ENCODE measurements at regions not wholly inside any gene's neighbourhood (a gene's known extent, or its start where the extent isn't known, plus 50 kb on each side); places are given as distances from the start of the nearest gene placed in this dataset.
A peak's percentile ranks its signal among the peaks of the same experiment; 100 is the strongest.

DNA sequence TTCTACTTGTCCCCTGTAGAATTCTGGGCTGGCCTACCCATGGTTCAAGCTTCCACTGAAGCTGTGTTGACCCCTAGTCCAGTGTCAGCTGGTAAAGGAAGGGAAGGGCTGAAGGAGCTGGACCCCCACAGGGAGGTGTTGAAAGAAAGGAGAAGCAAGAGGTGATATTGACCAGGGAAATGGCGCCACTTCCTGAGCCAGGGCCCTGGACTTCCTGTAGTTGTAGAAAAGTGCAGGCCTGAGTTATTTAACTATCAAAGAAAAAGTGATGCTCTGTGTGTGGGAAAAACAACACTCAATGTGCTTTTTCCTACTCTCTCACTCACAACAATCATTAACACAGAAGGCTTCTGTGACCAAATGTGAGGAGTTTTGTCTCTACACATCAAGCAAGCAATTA is 60.0 kb upstream of the IER3 start:
- TF ChIP-seq, protein P1, sequence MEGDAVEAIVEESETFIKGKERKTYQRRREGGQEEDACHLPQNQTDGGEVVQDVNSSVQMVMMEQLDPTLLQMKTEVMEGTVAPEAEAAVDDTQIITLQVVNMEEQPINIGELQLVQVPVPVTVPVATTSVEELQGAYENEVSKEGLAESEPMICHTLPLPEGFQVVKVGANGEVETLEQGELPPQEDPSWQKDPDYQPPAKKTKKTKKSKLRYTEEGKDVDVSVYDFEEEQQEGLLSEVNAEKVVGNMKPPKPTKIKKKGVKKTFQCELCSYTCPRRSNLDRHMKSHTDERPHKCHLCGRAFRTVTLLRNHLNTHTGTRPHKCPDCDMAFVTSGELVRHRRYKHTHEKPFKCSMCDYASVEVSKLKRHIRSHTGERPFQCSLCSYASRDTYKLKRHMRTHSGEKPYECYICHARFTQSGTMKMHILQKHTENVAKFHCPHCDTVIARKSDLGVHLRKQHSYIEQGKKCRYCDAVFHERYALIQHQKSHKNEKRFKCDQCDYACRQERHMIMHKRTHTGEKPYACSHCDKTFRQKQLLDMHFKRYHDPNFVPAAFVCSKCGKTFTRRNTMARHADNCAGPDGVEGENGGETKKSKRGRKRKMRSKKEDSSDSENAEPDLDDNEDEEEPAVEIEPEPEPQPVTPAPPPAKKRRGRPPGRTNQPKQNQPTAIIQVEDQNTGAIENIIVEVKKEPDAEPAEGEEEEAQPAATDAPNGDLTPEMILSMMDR (IDR thresholded peaks at IDR 0.05) = no peak
- no peaks in the 10 kb centered on the region for H3K36me3 ChIP-seq
- no peaks in the 10 kb centered on the region for H3K27me3 ChIP-seq
- peak overlapping the region; percentile 87 for H3K27ac ChIP-seq
- H3K4me1 ChIP-seq (ENCODE audit: control insufficient read depth in 1 of 2, insufficient read depth in 1 of 2, low read depth in 1 of 2, low read length in 1 of 2) = peaks cover 70 to 73% of the 10 kb centered on the region in 2 experiments
- peak overlapping the region; percentile 29 for H3K4me3 ChIP-seq (ENCODE audit: low read depth in 1 of 2, low read length in 1 of 2)
- no peaks in the 10 kb centered on the region for H3K9me3 ChIP-seq

DNA sequence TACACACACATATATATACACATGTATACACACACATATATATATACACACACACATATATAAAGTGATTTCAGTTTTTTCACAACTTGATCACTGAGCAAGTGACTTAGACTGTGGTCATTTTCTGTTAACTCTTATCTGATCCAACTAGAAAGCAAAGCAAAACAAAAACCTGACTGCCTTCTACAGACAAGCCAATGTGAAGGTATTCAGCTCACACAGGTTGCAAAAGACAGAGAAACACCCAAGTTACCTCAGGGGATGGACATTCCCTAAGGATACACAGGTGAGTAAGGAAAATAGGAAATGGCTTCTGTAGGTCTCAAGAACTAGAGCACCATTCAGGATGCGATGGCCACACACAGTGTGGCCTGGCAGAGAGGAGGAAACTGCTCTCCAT is 58.4 kb upstream of the IER3 start:
- H3K4me1 ChIP-seq (ENCODE audit: control insufficient read depth in 1 of 2, insufficient read depth in 1 of 2, low read depth in 1 of 2, low read length in 1 of 2) = peaks cover 70 to 73% of the 10 kb centered on the region in 2 experiments
- H3K4me3 ChIP-seq (ENCODE audit: low read depth in 1 of 2, low read length in 1 of 2) = no peak overlapping the region
- no peaks in the 10 kb centered on the region for H3K9me3 ChIP-seq
- no peaks in the 10 kb centered on the region for H3K36me3 ChIP-seq
- no peaks in the 10 kb centered on the region for H3K27me3 ChIP-seq
- TF ChIP-seq, protein P1 (IDR thresholded peaks at IDR 0.05) = no peak
- H3K27ac ChIP-seq = peak overlapping the region; percentile 87

DNA sequence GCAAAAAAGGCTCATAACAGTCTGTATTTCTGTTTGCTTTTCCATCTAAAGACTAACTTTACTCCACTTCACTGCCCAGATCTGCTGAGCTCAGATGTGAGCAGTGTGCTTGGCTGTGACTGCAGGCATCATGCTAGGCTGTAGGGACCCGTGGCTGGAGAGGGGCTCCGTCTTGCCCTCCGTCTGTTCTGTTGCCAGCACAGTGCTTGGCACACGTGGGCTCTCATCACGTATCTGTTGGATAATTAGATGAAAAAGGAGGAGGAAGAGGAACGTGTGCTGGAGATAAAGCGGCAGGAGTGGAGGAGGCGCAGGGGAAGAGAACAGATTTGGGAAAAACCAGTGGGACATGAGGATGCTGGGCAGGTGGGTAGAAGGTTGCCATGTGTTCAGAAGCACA is 57.6 kb upstream of the IER3 start:
- peak overlapping the region; percentile 49 for H3K27ac ChIP-seq
- TF ChIP-seq, protein P1 (IDR thresholded peaks at IDR 0.05) = no peak
- H3K4me3 ChIP-seq (ENCODE audit: low read depth in 1 of 2, low read length in 1 of 2) = no peak overlapping the region
- H3K4me1 ChIP-seq (ENCODE audit: control insufficient read depth in 1 of 2, insufficient read depth in 1 of 2, low read depth in 1 of 2, low read length in 1 of 2) = peaks cover 76 to 77% of the 10 kb centered on the region in 2 experiments
- no peaks in the 10 kb centered on the region for H3K27me3 ChIP-seq
- H3K9me3 ChIP-seq = no peaks in the 10 kb centered on the region
- no peaks in the 10 kb centered on the region for H3K36me3 ChIP-seq

DNA sequence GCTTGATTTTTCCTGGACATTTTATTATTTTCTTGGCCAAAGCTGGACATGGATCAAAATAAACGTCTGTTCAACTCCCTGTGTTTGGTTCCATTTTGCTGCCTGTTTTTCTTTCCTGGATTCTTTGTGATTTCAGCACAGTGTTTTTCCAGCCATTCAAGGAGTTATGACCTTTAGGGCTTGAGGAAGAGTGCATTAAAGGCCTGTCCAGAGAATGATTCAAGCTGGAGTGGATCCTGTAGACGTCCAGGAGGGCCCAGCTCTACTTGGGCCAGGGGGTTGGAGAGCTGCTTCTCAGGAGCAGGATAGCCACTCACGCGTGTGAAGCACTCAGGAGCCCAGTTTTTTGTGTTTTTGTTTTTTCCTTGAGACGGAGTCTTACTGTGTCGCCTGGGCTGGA is 56.5 kb upstream of the IER3 start:
- H3K4me3 ChIP-seq (ENCODE audit: low read depth in 1 of 2, low read length in 1 of 2) = no peak overlapping the region
- H3K27me3 ChIP-seq = no peaks in the 10 kb centered on the region
- H3K9me3 ChIP-seq = no peaks in the 10 kb centered on the region
- TF ChIP-seq, protein P1 (IDR thresholded peaks at IDR 0.05) = no peak
- no peaks in the 10 kb centered on the region for H3K36me3 ChIP-seq
- H3K4me1 ChIP-seq (ENCODE audit: control insufficient read depth in 1 of 2, insufficient read depth in 1 of 2, low read depth in 1 of 2, low read length in 1 of 2) = peaks cover 81 to 84% of the 10 kb centered on the region in 2 experiments
- H3K27ac ChIP-seq = peak overlapping the region; percentile 49

DNA sequence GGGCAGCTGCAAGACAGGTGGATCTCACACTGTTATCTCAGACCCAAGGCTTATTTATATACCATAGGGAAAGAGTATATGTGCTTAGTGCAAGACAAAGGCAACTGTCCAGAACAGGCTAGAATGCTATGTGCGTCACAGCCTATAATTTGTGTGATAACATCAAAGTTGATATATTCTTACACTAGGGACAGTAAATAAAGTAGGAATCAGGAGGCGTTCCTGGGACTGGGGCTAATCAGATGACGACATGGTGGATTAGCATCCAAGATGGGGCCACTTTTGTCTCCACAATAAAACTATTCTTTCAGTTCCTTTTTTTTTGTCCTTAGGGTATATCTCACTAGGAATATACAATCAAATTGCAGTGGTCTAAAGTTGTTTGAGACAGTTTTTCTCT is 54.9 kb upstream of the IER3 start:
- Histone ChIP-seq H3K4me1 (ENCODE audit: control insufficient read depth in 1 of 2, insufficient read depth in 1 of 2, low read depth in 1 of 2, low read length in 1 of 2) (peaks cover 81 to 84% of the 10 kb centered on the region in 2 experiments), H3K9me3 (no peaks in the 10 kb centered on the region), H3K4me3 (ENCODE audit: low read depth in 1 of 2, low read length in 1 of 2) (no peak overlapping the region), H3K36me3 (no peaks in the 10 kb centered on the region), H3K27me3 (no peaks in the 10 kb centered on the region), H3K27ac (peak overlapping the region; percentile 93)
- TF ChIP-seq, protein P1 (IDR thresholded peaks at IDR 0.05) = no peak

DNA sequence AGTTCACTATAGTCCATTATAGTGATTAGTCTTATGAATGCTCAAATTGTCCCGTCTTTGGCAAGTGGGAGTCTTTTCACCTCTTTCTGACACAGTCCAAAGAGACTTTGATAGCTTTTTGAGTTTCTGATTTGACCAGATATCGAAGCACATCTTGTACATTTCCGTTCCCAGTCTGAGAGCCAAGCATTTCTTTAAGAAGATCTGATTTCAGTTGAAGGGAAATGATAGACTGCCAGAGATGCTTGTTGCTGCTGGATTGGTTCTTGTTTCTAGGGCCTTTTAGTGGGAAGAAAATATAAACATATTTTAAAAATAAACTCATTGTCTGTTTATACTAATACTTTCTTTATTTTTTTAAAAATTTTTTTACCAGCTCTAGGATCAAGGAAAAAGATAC is 54.1 kb upstream of the IER3 start:
- no peak overlapping the region for H3K4me3 ChIP-seq (ENCODE audit: low read depth in 1 of 2, low read length in 1 of 2)

More for the DNA sequence above, 54.1 kb upstream of the IER3 start:
- Histone ChIP-seq H3K27me3 (no peaks in the 10 kb centered on the region), H3K4me1 (ENCODE audit: control insufficient read depth in 1 of 2, insufficient read depth in 1 of 2, low read depth in 1 of 2, low read length in 1 of 2) (peaks cover 84% of the 10 kb centered on the region in 2 experiments), H3K9me3 (no peaks in the 10 kb centered on the region), H3K36me3 (no peaks in the 10 kb centered on the region), H3K27ac (peak overlapping the region; percentile 93)
- TF ChIP-seq, protein P1 (IDR thresholded peaks at IDR 0.05) = no peak

Data from neutrophil (primary cell).